ENCODE measurements at regions not wholly inside any gene's neighbourhood (a gene's known extent, or its start where the extent isn't known, plus 50 kb on each side); places are given as distances from the start of the nearest gene placed in this dataset.

DNA sequence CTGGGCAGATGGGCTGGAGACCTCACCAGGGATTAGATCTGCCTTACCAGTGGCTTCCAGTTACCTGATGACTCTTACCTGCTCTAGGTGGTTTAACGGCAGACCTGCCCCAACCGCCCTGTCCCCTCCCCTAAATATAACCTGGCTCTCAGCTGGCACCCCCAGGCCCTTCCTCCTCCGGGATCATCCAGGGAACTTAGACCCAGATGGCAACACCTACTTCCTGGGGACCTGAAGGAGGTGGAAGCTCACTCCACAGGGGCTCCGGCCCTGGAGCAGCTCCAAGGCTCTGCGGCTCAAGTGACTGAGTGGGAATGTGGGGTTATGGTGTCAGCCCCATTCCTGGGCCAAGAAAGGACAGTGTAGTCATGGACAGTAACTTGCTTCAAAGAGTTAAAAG, 130.4 kb downstream of the OLFM1 start:
- no peak for TF ChIP-seq CTCF (IDR thresholded peaks at IDR 0.05)
- TF ChIP-seq EZH2phosphoT487 (IDR thresholded peaks at IDR 0.05), result no peak
- no peak for TF ChIP-seq EZH2 (IDR thresholded peaks at IDR 0.05)
